MM.1S (cell line): ENCODE measurements at regions not wholly inside any gene's neighbourhood (a gene's known extent, or its start where the extent isn't known, plus 50 kb on each side); places are given as distances from the start of the nearest gene placed in this dataset.

Source experiments
- DNase-seq: peaks from one replicate; pipeline ENCODE4 v3.0.0-alpha.2; 2015
- H2AFZ ChIP-seq: fragments of 300-600 bp; sonication (generic); 2 replicates; pipeline ENCODE4 v1.6.0; 2016; ENCODE audit warnings: antibody characterized with exemption, low read length
- H3F3A ChIP-seq: fragments of 300-600 bp; sonication (generic); 2 replicates; pipeline ENCODE4 v1.6.1; 2016; ENCODE audit warnings: mild to moderate bottlenecking, antibody characterized with exemption, low read length, moderate library complexity, mixed read lengths; ENCODE audit not compliant: insufficient read depth
- H3K27ac ChIP-seq: fragments of 300-600 bp; sonication (generic); 2 replicates; pipeline ENCODE4 v1.5.1; 2016; ENCODE audit warnings: mild to moderate bottlenecking, low read length
- H3K27me3 ChIP-seq: fragments of 300-600 bp; sonication (generic); replicated peaks from 2 replicates; pipeline ENCODE4 v1.6.0; 2016; ENCODE audit warnings: low read length; ENCODE audit not compliant: insufficient read depth
- H3K36me3 ChIP-seq: fragments of 300-600 bp; sonication (generic); replicated peaks from 2 replicates; pipeline ENCODE4 v1.6.1; 2016; ENCODE audit warnings: mild to moderate bottlenecking, low read length, mixed read lengths; ENCODE audit not compliant: insufficient read depth
- H3K4me1 ChIP-seq: fragments of 300-600 bp; sonication (generic); 2 replicates; pipeline ENCODE4 v1.6.1; 2016; ENCODE audit warnings: low read length, mixed read lengths
- H3K4me2 ChIP-seq: fragments of 300-600 bp; sonication (generic); 2 replicates; pipeline ENCODE4 v1.6.0; 2016; ENCODE audit warnings: low read depth, low read length
- H3K4me3 ChIP-seq: fragments of 300-600 bp; sonication (generic); 2 replicates; pipeline ENCODE4 v1.5.1; 2016; ENCODE audit warnings: low read length, mixed read lengths
- H3K79me2 ChIP-seq: fragments of 300-600 bp; sonication (generic); 2 replicates; pipeline ENCODE4 v1.6.1; 2016; ENCODE audit warnings: mixed run types, low read length, mixed read lengths
- H3K9ac ChIP-seq: fragments of 300-600 bp; sonication (generic); 2 replicates; pipeline ENCODE4 v1.6.1; 2016; ENCODE audit warnings: low read length, mixed read lengths
- H3K9me2 ChIP-seq: fragments of 300-600 bp; sonication (generic); replicated peaks from 2 replicates; pipeline ENCODE4 v1.6.1; 2016; ENCODE audit warnings: mild to moderate bottlenecking, low read length, mixed read lengths; ENCODE audit not compliant: insufficient read depth
- H3K9me3 ChIP-seq: fragments of 300-600 bp; sonication (generic); replicated peaks from 2 replicates; pipeline ENCODE4 v1.6.1; 2016; ENCODE audit warnings: mild to moderate bottlenecking, low read length, mixed read lengths; ENCODE audit not compliant: insufficient read depth
- H4K20me1 ChIP-seq: fragments of 300-600 bp; sonication (generic); 2 replicates; pipeline ENCODE4 v1.6.1; 2016; ENCODE audit warnings: mild to moderate bottlenecking, low read length, moderate library complexity, mixed read lengths; ENCODE audit not compliant: insufficient read depth
- EZH2 ChIP-seq: fragments of 300-600 bp; sonication (generic); optimal IDR thresholded peaks from 2 replicates; pipeline ENCODE3; 2017; ENCODE audit warnings: low read depth, mild to moderate bottlenecking, antibody characterized with exemption, low read length, mixed read lengths
- EZH2phosphoT487 ChIP-seq: fragments of 300-600 bp; sonication (generic); IDR thresholded peaks from 2 replicates; pipeline ENCODE4 v1.6.1; 2018; ENCODE audit warnings: antibody characterized with exemption, low read length
- TF ChIP-seq, protein P1 (sequence below): fragments of 300-600 bp; sonication (generic); IDR thresholded peaks from 2 replicates; pipeline ENCODE4 v1.5.1; 2016; ENCODE audit warnings: antibody characterized with exemption, low read length, mixed read lengths

GRCh38 chr7:156497776-156498509 lies 142.6 kb upstream of the RNF32 start:
- Histone ChIP-seq H3K27me3 (no peaks in the 10 kb centered on the region), H4K20me1 (no peaks in the 10 kb centered on the region), H3K9ac (no peak overlapping the region), H3K4me2 (no peak overlapping the region), H2AFZ (no peak overlapping the region), H3K4me1 (no peaks in the 10 kb centered on the region), H3K36me3 (no peaks in the 10 kb centered on the region), H3K9me3 (no peaks in the 10 kb centered on the region), H3F3A (no peaks in the 10 kb centered on the region), H3K4me3 (no peak overlapping the region), H3K27ac (no peak overlapping the region), H3K79me2 (no peaks in the 10 kb centered on the region), H3K9me2 (no peaks in the 10 kb centered on the region)
- DNase-seq, result no peak
- no peak for TF ChIP-seq EZH2phosphoT487
- no peak for TF ChIP-seq EZH2
- TF ChIP-seq, protein P1, sequence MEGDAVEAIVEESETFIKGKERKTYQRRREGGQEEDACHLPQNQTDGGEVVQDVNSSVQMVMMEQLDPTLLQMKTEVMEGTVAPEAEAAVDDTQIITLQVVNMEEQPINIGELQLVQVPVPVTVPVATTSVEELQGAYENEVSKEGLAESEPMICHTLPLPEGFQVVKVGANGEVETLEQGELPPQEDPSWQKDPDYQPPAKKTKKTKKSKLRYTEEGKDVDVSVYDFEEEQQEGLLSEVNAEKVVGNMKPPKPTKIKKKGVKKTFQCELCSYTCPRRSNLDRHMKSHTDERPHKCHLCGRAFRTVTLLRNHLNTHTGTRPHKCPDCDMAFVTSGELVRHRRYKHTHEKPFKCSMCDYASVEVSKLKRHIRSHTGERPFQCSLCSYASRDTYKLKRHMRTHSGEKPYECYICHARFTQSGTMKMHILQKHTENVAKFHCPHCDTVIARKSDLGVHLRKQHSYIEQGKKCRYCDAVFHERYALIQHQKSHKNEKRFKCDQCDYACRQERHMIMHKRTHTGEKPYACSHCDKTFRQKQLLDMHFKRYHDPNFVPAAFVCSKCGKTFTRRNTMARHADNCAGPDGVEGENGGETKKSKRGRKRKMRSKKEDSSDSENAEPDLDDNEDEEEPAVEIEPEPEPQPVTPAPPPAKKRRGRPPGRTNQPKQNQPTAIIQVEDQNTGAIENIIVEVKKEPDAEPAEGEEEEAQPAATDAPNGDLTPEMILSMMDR, result no peak

GRCh38 chr7:156496865-156497264 lies 143.7 kb upstream of the RNF32 start:
- H3K9me3 ChIP-seq, result no peaks in the 10 kb centered on the region
- H3K4me2 ChIP-seq, result no peak overlapping the region
- no peak overlapping the region for H3K9ac ChIP-seq
- no peaks in the 10 kb centered on the region for H3K79me2 ChIP-seq
- H3K36me3 ChIP-seq, result no peaks in the 10 kb centered on the region
- no peaks in the 10 kb centered on the region for H3F3A ChIP-seq
- H2AFZ ChIP-seq, result no peak overlapping the region
- no peak for DNase-seq
- H3K27me3 ChIP-seq, result no peaks in the 10 kb centered on the region
- no peak overlapping the region for H3K27ac ChIP-seq
- H3K4me1 ChIP-seq, result no peaks in the 10 kb centered on the region
- H4K20me1 ChIP-seq, result no peaks in the 10 kb centered on the region
- no peaks in the 10 kb centered on the region for H3K9me2 ChIP-seq
- no peak for TF ChIP-seq EZH2
- TF ChIP-seq, protein P1, result no peak
- TF ChIP-seq EZH2phosphoT487, result no peak
- H3K4me3 ChIP-seq, result no peak overlapping the region

DNA sequence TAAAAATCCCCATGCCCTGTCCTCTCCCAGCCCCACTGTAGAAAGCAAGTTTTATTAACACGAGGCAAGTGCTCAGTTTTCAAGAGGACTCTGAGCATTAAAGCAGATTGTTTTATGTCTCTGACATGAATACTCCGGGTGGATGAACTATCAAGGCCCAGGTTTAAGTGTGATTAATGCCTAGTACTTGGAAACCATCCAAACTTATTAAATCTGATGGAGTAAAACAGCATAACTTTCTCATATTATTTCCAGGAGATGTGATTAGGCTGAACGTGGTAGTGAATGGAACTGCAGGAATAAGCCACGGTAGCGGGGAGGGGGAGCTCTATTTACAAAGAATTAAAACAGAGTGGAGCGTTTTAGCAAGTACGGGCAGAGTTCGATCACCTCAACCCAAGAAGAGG lies 144.2 kb upstream of the RNF32 start:
- no peak overlapping the region for H3K27ac ChIP-seq
- H3K9me3 ChIP-seq, result no peaks in the 10 kb centered on the region
- H3K36me3 ChIP-seq, result no peaks in the 10 kb centered on the region
- no peak overlapping the region for H3K4me3 ChIP-seq
- H3K4me1 ChIP-seq, result no peaks in the 10 kb centered on the region
- no peak for DNase-seq
- H3K9ac ChIP-seq, result no peak overlapping the region
- TF ChIP-seq EZH2phosphoT487 (no peak), EZH2 (no peak)
- TF ChIP-seq, protein P1, result no peak
- no peaks in the 10 kb centered on the region for H3K79me2 ChIP-seq
- H3K9me2 ChIP-seq, result no peaks in the 10 kb centered on the region
- no peak overlapping the region for H2AFZ ChIP-seq
- no peaks in the 10 kb centered on the region for H3K27me3 ChIP-seq
- no peaks in the 10 kb centered on the region for H3F3A ChIP-seq
- no peaks in the 10 kb centered on the region for H4K20me1 ChIP-seq
- no peak overlapping the region for H3K4me2 ChIP-seq
